ENCODE measurements at regions not wholly inside any gene's neighbourhood (a gene's known extent, or its start where the extent isn't known, plus 50 kb on each side); places are given as distances from the start of the nearest gene placed in this dataset.

GRCh38 chr13:68375004-68375403 is 1144.9 kb upstream of the PCDH9 start:
- H3K27me3 Mint-ChIP-seq (ENCODE audit: insufficient read depth) = no peaks in the 10 kb centered on the region

GRCh38 chr13:68369739-68370138 is 1139.6 kb upstream of the PCDH9 start:
- DNase-seq = no peak
- Mint-ChIP-seq H3K27me3 (ENCODE audit: insufficient read depth) (no peaks in the 10 kb centered on the region; the same call in 1 of the 2 replicates), H3K9me3 (peaks cover 56% of the 10 kb centered on the region), H3K4me3 (no peak overlapping the region), H3K27ac (no peak overlapping the region), H3K36me3 (ENCODE audit: low read depth) (no peaks in the 10 kb centered on the region; the same call in 1 of the 2 replicates), H3K4me1 (ENCODE audit: low read depth) (no peaks in the 10 kb centered on the region)
- TF ChIP-seq CTCF (IDR thresholded peaks at IDR 0.05) = no peak

More at GRCh38 chr13:68375004-68375403, 1144.9 kb upstream of the PCDH9 start:
- H3K4me1 Mint-ChIP-seq (ENCODE audit: low read depth) = no peaks in the 10 kb centered on the region
- H3K27ac Mint-ChIP-seq = no peak overlapping the region
- peaks cover 30% of the 10 kb centered on the region for H3K9me3 Mint-ChIP-seq
- no peak for DNase-seq
- no peaks in the 10 kb centered on the region; the same call in 1 of the 2 replicates for H3K36me3 Mint-ChIP-seq (ENCODE audit: low read depth)
- TF ChIP-seq CTCF (IDR thresholded peaks at IDR 0.05) = no peak
- no peak overlapping the region for H3K4me3 Mint-ChIP-seq

GRCh38 chr13:68368922-68369321 is 1138.8 kb upstream of the PCDH9 start:
- DNase-seq = no peak
- H3K4me3 Mint-ChIP-seq = no peak overlapping the region
- H3K4me1 Mint-ChIP-seq (ENCODE audit: low read depth) = no peaks in the 10 kb centered on the region
- TF ChIP-seq CTCF (IDR thresholded peaks at IDR 0.05) = no peak
- no peaks in the 10 kb centered on the region; the same call in 1 of the 2 replicates for H3K36me3 Mint-ChIP-seq (ENCODE audit: low read depth)
- peaks cover 63% of the 10 kb centered on the region for H3K9me3 Mint-ChIP-seq
- H3K27ac Mint-ChIP-seq = no peak overlapping the region
- H3K27me3 Mint-ChIP-seq (ENCODE audit: insufficient read depth) = no peaks in the 10 kb centered on the region; the same call in 1 of the 2 replicates

- Mint-ChIP-seq H3K36me3 (ENCODE audit: low read depth) (no peaks in the 10 kb centered on the region), H3K9me3 (peaks cover 25% of the 10 kb centered on the region), H3K4me3 (no peak overlapping the region), H3K27ac (no peak overlapping the region), H3K4me1 (ENCODE audit: low read depth) (no peaks in the 10 kb centered on the region), H3K27me3 (ENCODE audit: insufficient read depth) (no peaks in the 10 kb centered on the region)
- TF ChIP-seq CTCF (IDR thresholded peaks at IDR 0.05) = no peak
- DNase-seq = no peak
Observed at GRCh38 chr13:68359105-68359504, 1129.0 kb upstream of the PCDH9 start.

- Mint-ChIP-seq H3K27me3 (ENCODE audit: insufficient read depth) (no peaks in the 10 kb centered on the region), H3K27ac (no peak overlapping the region), H3K4me1 (ENCODE audit: low read depth) (no peaks in the 10 kb centered on the region), H3K9me3 (peaks cover 23% of the 10 kb centered on the region), H3K36me3 (ENCODE audit: low read depth) (no peaks in the 10 kb centered on the region), H3K4me3 (no peak overlapping the region)
- DNase-seq = no peak
- TF ChIP-seq CTCF (IDR thresholded peaks at IDR 0.05) = no peak
Observed at GRCh38 chr13:68358294-68358705, 1128.2 kb upstream of the PCDH9 start.

- no peak for TF ChIP-seq CTCF (IDR thresholded peaks at IDR 0.05)
- H3K9me3 Mint-ChIP-seq = peaks cover 12% of the 10 kb centered on the region
- no peak overlapping the region for H3K27ac Mint-ChIP-seq
- DNase-seq = no peak
- H3K4me1 Mint-ChIP-seq (ENCODE audit: low read depth) = no peaks in the 10 kb centered on the region
- no peaks in the 10 kb centered on the region for H3K27me3 Mint-ChIP-seq (ENCODE audit: insufficient read depth)
- no peaks in the 10 kb centered on the region for H3K36me3 Mint-ChIP-seq (ENCODE audit: low read depth)
- H3K4me3 Mint-ChIP-seq = no peak overlapping the region
Observed at GRCh38 chr13:68350554-68350953, 1120.4 kb upstream of the PCDH9 start.
